ENCODE measurements at regions not wholly inside any gene's neighbourhood (a gene's known extent, or its start where the extent isn't known, plus 50 kb on each side); places are given as distances from the start of the nearest gene placed in this dataset.

- Histone ChIP-seq H3K36me3 (ENCODE audit: insufficient read depth, low read length) (no peaks in the 10 kb centered on the region), H3K27me3 (ENCODE audit: insufficient read depth, low read depth, low read length) (no peaks in the 10 kb centered on the region)
Measured at GRCh38 chr3:177735431-177735830, 538.1 kb upstream of the TBL1XR1 start.

DNA sequence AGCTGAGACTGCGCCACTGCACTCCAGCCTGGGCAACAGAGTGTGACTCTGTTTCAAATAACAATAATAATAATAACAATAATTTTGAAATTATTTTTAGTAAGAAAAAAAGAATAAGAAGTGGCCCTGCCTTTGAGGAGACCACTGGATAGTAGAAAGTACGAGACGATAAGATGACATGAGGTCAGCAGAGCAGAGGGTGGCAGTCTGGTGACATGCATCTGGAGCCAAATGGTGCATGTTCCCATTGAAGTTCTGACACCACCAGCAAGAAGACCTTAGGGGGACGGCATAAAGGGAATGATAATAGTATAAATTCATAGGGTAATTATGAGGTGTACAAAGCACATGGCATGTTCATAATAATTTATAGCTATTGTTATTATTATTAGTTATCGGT lies 542.2 kb upstream of the TBL1XR1 start:
- Histone ChIP-seq H3K79me2 (replicated peaks; ENCODE audit: insufficient read depth, low read length) (no peaks in the 10 kb centered on the region), H3K4me3 (ENCODE audit: low read length) (no peak overlapping the region), H3K9me3 (ENCODE audit: low read length) (no peaks in the 10 kb centered on the region), H3K9ac (ENCODE audit: low read length) (no peak overlapping the region), H3F3A (ENCODE audit: insufficient read depth, low read length, poor library complexity, severe bottlenecking) (no peaks in the 10 kb centered on the region), H3K36me3 (ENCODE audit: insufficient read depth, low read length) (no peaks in the 10 kb centered on the region), H4K20me1 (ENCODE audit: insufficient read depth) (no peaks in the 10 kb centered on the region), H3K27me3 (ENCODE audit: insufficient read depth, low read depth, low read length) (no peaks in the 10 kb centered on the region), H3K4me2 (ENCODE audit: low read length) (no peak overlapping the region), H3K27ac (ENCODE audit: low read length) (no peak overlapping the region), H3K9me2 (ENCODE audit: insufficient read depth, low read length) (no peaks in the 10 kb centered on the region), H2AFZ (ENCODE audit: low read depth, low read length) (no peak overlapping the region)
- TF ChIP-seq CTCF (IDR thresholded peaks at IDR 0.05; ENCODE audit: poor library complexity, severe bottlenecking) (no peak), EZH2 (IDR thresholded peaks at IDR 0.05; ENCODE audit: borderline replicate concordance, insufficient read depth, low read length, poor library complexity, severe bottlenecking) (no peak), POLR2AphosphoS5 (IDR thresholded peaks at IDR 0.05) (no peak), TAF1 (IDR thresholded peaks at IDR 0.05; ENCODE audit: low read depth) (no peak), SMC3 (conservative IDR thresholded peaks at IDR 0.05; ENCODE audit: poor library complexity) (no peak), EP300 (conservative IDR thresholded peaks at IDR 0.05; ENCODE audit: poor library complexity, severe bottlenecking) (no peak), RAD21 (conservative IDR thresholded peaks at IDR 0.05) (no peak), MXI1 (conservative IDR thresholded peaks at IDR 0.05; ENCODE audit: poor library complexity, severe bottlenecking) (no peak), REST (IDR thresholded peaks at IDR 0.05; ENCODE audit: borderline replicate concordance) (no peak)

More at GRCh38 chr3:177735431-177735830, 538.1 kb upstream of the TBL1XR1 start:
- Histone ChIP-seq H2AFZ (ENCODE audit: low read depth, low read length) (no peak overlapping the region), H3K27ac (ENCODE audit: low read length) (no peak overlapping the region), H3F3A (ENCODE audit: insufficient read depth, low read length, poor library complexity, severe bottlenecking) (no peaks in the 10 kb centered on the region), H3K4me2 (ENCODE audit: low read length) (no peak overlapping the region), H3K9me3 (ENCODE audit: low read length) (no peaks in the 10 kb centered on the region), H3K9ac (ENCODE audit: low read length) (no peak overlapping the region), H4K20me1 (ENCODE audit: insufficient read depth) (no peaks in the 10 kb centered on the region), H3K79me2 (replicated peaks; ENCODE audit: insufficient read depth, low read length) (no peaks in the 10 kb centered on the region), H3K9me2 (ENCODE audit: insufficient read depth, low read length) (no peaks in the 10 kb centered on the region), H3K4me3 (ENCODE audit: low read length) (no peak overlapping the region)
- no peak for TF ChIP-seq EP300 (conservative IDR thresholded peaks at IDR 0.05; ENCODE audit: poor library complexity, severe bottlenecking)
- TF ChIP-seq RAD21 (conservative IDR thresholded peaks at IDR 0.05) = no peak
- no peak for TF ChIP-seq POLR2AphosphoS5 (IDR thresholded peaks at IDR 0.05)
- no peak for TF ChIP-seq EZH2 (IDR thresholded peaks at IDR 0.05; ENCODE audit: borderline replicate concordance, insufficient read depth, low read length, poor library complexity, severe bottlenecking)
- TF ChIP-seq SMC3 (conservative IDR thresholded peaks at IDR 0.05; ENCODE audit: poor library complexity) = no peak
- no peak for TF ChIP-seq MXI1 (conservative IDR thresholded peaks at IDR 0.05; ENCODE audit: poor library complexity, severe bottlenecking)
- no peak for TF ChIP-seq TAF1 (IDR thresholded peaks at IDR 0.05; ENCODE audit: low read depth)
- no peak for TF ChIP-seq CTCF (IDR thresholded peaks at IDR 0.05; ENCODE audit: poor library complexity, severe bottlenecking)

All from neural cell (in vitro differentiated cells).